ENCODE measurements at regions not wholly inside any gene's neighbourhood (a gene's known extent, or its start where the extent isn't known, plus 50 kb on each side); places are given as distances from the start of the nearest gene placed in this dataset.
"Not testable (repeated sequence)": the region's sequence is repeated elsewhere in the genome, so short reads cannot be mapped to it uniquely, and the experiment has no call there.

- not testable (repeated sequence) for TF ChIP-seq CTCF (IDR thresholded peaks at IDR 0.05; ENCODE audit: extremely low read depth in 1 of 2, insufficient read depth in 1 of 2, low read depth in 1 of 2, low read length in 2 of 2); POLR2AphosphoS5 (IDR thresholded peaks at IDR 0.05; ENCODE audit: insufficient read depth, low read depth, low read length)
Measured at GRCh38 chr5:60454277-60454676, 245.7 kb downstream of the DEPDC1B start.

All from endothelial cell of umbilical vein (primary cell).